ENCODE measurements at regions not wholly inside any gene's neighbourhood (a gene's known extent, or its start where the extent isn't known, plus 50 kb on each side); places are given as distances from the start of the nearest gene placed in this dataset.

- H3K79me2 ChIP-seq (ENCODE audit: insufficient read depth, low read length): no peaks in the 10 kb centered on the region
- H3K9me3 ChIP-seq (ENCODE audit: low read length): no peaks in the 10 kb centered on the region
- no peaks in the 10 kb centered on the region for H4K20me1 ChIP-seq (ENCODE audit: insufficient read depth, low read length)
- no peaks in the 10 kb centered on the region for H3K27me3 ChIP-seq (ENCODE audit: insufficient read depth, low read length)
- no peak overlapping the region for H2AFZ ChIP-seq (ENCODE audit: low read length)
- H3K27ac ChIP-seq (ENCODE audit: low read depth, low read length, poor library complexity, severe bottlenecking): no peak overlapping the region
- H3K9ac ChIP-seq (ENCODE audit: low read length): no peak overlapping the region
- TF ChIP-seq, protein P1, sequence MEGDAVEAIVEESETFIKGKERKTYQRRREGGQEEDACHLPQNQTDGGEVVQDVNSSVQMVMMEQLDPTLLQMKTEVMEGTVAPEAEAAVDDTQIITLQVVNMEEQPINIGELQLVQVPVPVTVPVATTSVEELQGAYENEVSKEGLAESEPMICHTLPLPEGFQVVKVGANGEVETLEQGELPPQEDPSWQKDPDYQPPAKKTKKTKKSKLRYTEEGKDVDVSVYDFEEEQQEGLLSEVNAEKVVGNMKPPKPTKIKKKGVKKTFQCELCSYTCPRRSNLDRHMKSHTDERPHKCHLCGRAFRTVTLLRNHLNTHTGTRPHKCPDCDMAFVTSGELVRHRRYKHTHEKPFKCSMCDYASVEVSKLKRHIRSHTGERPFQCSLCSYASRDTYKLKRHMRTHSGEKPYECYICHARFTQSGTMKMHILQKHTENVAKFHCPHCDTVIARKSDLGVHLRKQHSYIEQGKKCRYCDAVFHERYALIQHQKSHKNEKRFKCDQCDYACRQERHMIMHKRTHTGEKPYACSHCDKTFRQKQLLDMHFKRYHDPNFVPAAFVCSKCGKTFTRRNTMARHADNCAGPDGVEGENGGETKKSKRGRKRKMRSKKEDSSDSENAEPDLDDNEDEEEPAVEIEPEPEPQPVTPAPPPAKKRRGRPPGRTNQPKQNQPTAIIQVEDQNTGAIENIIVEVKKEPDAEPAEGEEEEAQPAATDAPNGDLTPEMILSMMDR (IDR thresholded peaks at IDR 0.05; ENCODE audit: low read length): no peak
- no peak for TF ChIP-seq EZH2 (IDR thresholded peaks at IDR 0.05; ENCODE audit: borderline replicate concordance, low read length)
- no peak overlapping the region for H3K4me2 ChIP-seq (ENCODE audit: low read length)
- H3K9me2 ChIP-seq (ENCODE audit: low read depth, low read length): no peaks in the 10 kb centered on the region
- no peaks in the 10 kb centered on the region for H3F3A ChIP-seq (ENCODE audit: insufficient read depth, low read length)
- no peak overlapping the region for H3K4me3 ChIP-seq (ENCODE audit: low read depth, low read length, poor library complexity, severe bottlenecking)
- H3K36me3 ChIP-seq (ENCODE audit: insufficient read depth, low read length): no peaks in the 10 kb centered on the region
- H3K4me1 ChIP-seq (ENCODE audit: insufficient read depth, low read length, severe bottlenecking): no peaks in the 10 kb centered on the region
These were observed 135.4 kb upstream of the ECI2 start for GRCh38 chr6:4270776-4271175.

- H3K9ac ChIP-seq (ENCODE audit: low read length): no peak overlapping the region
- no peak overlapping the region for H3K27ac ChIP-seq (ENCODE audit: low read depth, low read length, poor library complexity, severe bottlenecking)
- no peak overlapping the region for H3K4me3 ChIP-seq (ENCODE audit: low read depth, low read length, poor library complexity, severe bottlenecking)
- H3K4me1 ChIP-seq (ENCODE audit: insufficient read depth, low read length, severe bottlenecking): no peaks in the 10 kb centered on the region
- no peaks in the 10 kb centered on the region for H3K27me3 ChIP-seq (ENCODE audit: insufficient read depth, low read length)
- no peaks in the 10 kb centered on the region for H3K9me3 ChIP-seq (ENCODE audit: low read length)
- no peaks in the 10 kb centered on the region for H3F3A ChIP-seq (ENCODE audit: insufficient read depth, low read length)
- no peaks in the 10 kb centered on the region for H3K36me3 ChIP-seq (ENCODE audit: insufficient read depth, low read length)
- no peaks in the 10 kb centered on the region for H3K79me2 ChIP-seq (ENCODE audit: insufficient read depth, low read length)
- H3K4me2 ChIP-seq (ENCODE audit: low read length): no peak overlapping the region
- no peak overlapping the region for H2AFZ ChIP-seq (ENCODE audit: low read length)
- no peaks in the 10 kb centered on the region for H4K20me1 ChIP-seq (ENCODE audit: insufficient read depth, low read length)
- TF ChIP-seq EZH2 (IDR thresholded peaks at IDR 0.05; ENCODE audit: borderline replicate concordance, low read length): no peak
- TF ChIP-seq, protein P1 (IDR thresholded peaks at IDR 0.05; ENCODE audit: low read length): no peak
- no peaks in the 10 kb centered on the region for H3K9me2 ChIP-seq (ENCODE audit: low read depth, low read length)
These were observed 134.6 kb upstream of the ECI2 start for GRCh38 chr6:4270001-4270400.

DNA sequence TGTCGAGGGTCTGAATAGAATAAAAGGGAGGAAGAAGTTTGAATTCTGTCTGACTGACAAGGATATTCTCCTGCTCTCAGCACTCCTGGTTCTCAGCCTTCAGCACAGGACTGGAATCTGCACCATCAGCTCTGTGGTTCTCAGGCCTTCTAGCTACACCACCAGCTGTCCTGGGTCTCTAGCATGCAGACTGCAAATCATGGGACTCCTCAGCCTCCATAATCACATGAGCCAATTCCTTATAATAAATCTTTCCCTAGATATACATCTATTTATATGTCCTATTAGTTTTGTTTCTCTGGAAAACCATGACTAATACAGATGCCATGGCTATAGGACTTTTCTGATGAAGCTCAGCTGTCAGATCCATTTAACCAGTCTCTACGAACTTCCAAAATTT lies 132.8 kb upstream of the ECI2 start:
- Histone ChIP-seq H3K9me3 (ENCODE audit: low read length) (no peaks in the 10 kb centered on the region), H3K4me2 (ENCODE audit: low read length) (no peak overlapping the region), H3K9ac (ENCODE audit: low read length) (no peak overlapping the region), H2AFZ (ENCODE audit: low read length) (no peak overlapping the region), H3K27me3 (ENCODE audit: insufficient read depth, low read length) (no peaks in the 10 kb centered on the region), H3F3A (ENCODE audit: insufficient read depth, low read length) (no peaks in the 10 kb centered on the region), H3K9me2 (ENCODE audit: low read depth, low read length) (no peaks in the 10 kb centered on the region), H3K27ac (ENCODE audit: low read depth, low read length, poor library complexity, severe bottlenecking) (no peak overlapping the region), H3K79me2 (ENCODE audit: insufficient read depth, low read length) (no peaks in the 10 kb centered on the region), H3K4me1 (ENCODE audit: insufficient read depth, low read length, severe bottlenecking) (no peaks in the 10 kb centered on the region), H3K36me3 (ENCODE audit: insufficient read depth, low read length) (no peaks in the 10 kb centered on the region), H4K20me1 (ENCODE audit: insufficient read depth, low read length) (no peaks in the 10 kb centered on the region), H3K4me3 (ENCODE audit: low read depth, low read length, poor library complexity, severe bottlenecking) (no peak overlapping the region)
- TF ChIP-seq, protein P1 (IDR thresholded peaks at IDR 0.05; ENCODE audit: low read length): no peak
- TF ChIP-seq EZH2 (IDR thresholded peaks at IDR 0.05; ENCODE audit: borderline replicate concordance, low read length): no peak

Data from OCI-LY1 (cell line).